ENCODE measurements at regions not wholly inside any gene's neighbourhood (a gene's known extent, or its start where the extent isn't known, plus 50 kb on each side); places are given as distances from the start of the nearest gene placed in this dataset.

DNA sequence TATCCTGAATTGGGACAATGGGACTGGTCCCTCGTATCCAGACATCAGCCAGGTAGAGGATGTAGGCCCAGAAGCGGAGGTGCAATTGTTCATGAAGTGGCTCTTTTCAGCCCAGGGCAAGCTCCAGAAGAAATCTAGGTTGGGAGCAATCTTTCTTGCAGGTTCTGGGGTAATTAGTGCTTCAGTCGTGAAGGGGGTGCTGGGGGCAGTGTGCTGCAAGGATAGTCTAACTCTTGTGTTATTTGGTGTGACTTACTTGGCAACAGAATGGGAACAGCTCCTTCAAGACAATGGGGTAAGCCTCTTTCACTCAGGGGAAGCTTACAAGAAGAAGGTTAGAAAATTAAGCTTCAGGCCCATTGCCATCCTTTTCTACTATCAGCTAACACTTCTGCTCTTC lies 273.0 kb downstream of the DIPK2A start:
- TF ChIP-seq, protein P1, sequence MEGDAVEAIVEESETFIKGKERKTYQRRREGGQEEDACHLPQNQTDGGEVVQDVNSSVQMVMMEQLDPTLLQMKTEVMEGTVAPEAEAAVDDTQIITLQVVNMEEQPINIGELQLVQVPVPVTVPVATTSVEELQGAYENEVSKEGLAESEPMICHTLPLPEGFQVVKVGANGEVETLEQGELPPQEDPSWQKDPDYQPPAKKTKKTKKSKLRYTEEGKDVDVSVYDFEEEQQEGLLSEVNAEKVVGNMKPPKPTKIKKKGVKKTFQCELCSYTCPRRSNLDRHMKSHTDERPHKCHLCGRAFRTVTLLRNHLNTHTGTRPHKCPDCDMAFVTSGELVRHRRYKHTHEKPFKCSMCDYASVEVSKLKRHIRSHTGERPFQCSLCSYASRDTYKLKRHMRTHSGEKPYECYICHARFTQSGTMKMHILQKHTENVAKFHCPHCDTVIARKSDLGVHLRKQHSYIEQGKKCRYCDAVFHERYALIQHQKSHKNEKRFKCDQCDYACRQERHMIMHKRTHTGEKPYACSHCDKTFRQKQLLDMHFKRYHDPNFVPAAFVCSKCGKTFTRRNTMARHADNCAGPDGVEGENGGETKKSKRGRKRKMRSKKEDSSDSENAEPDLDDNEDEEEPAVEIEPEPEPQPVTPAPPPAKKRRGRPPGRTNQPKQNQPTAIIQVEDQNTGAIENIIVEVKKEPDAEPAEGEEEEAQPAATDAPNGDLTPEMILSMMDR (IDR thresholded peaks at IDR 0.05; ENCODE audit: insufficient read depth, low read depth, low read length): no peak
- no peak for TF ChIP-seq EZH2 (IDR thresholded peaks at IDR 0.05; ENCODE audit: insufficient read depth, low read length)

Measured in astrocyte (in vitro differentiated cells and primary cell).